Osteocyte (in vitro differentiated cells): ENCODE measurements at regions not wholly inside any gene's neighbourhood (a gene's known extent, or its start where the extent isn't known, plus 50 kb on each side); places are given as distances from the start of the nearest gene placed in this dataset.

Source experiments
- DNase-seq: peaks from one replicate; pipeline ENCODE4 v3.0.0; 2021; ENCODE audit warnings: mixed read lengths; ENCODE audit not compliant: unreplicated experiment; ENCODE audit errors: extremely low spot score
- H3K27ac Mint-ChIP-seq: one replicate; pipeline ENCODE4 v1.8.0; 2021; ENCODE audit warnings: mild to moderate bottlenecking, mixed read lengths; ENCODE audit not compliant: unreplicated experiment
- H3K27me3 Mint-ChIP-seq: one replicate; pipeline ENCODE4 v1.8.0; 2021; ENCODE audit warnings: mixed read lengths; ENCODE audit not compliant: unreplicated experiment
- H3K36me3 Mint-ChIP-seq: one replicate; pipeline ENCODE4 v1.8.0; 2021; ENCODE audit warnings: mixed read lengths; ENCODE audit not compliant: unreplicated experiment
- H3K4me1 Mint-ChIP-seq: one replicate; pipeline ENCODE4 v1.8.0; 2021; ENCODE audit warnings: mixed read lengths; ENCODE audit not compliant: unreplicated experiment
- H3K4me3 Mint-ChIP-seq: one replicate; pipeline ENCODE4 v1.8.0; 2021; ENCODE audit warnings: mild to moderate bottlenecking, moderate library complexity, mixed read lengths; ENCODE audit not compliant: unreplicated experiment
- H3K9me3 Mint-ChIP-seq: one replicate; pipeline ENCODE4 v1.8.0; 2021; ENCODE audit warnings: mixed read lengths; ENCODE audit not compliant: unreplicated experiment
- TF ChIP-seq, protein P1 (sequence below): fragments of 200-600 bp; sonication (generic); IDR thresholded peaks from 2 replicates; pipeline ENCODE4 v1.5.0; 2021; ENCODE audit warnings: antibody characterized with exemption, mild to moderate bottlenecking, moderate library complexity

DNA sequence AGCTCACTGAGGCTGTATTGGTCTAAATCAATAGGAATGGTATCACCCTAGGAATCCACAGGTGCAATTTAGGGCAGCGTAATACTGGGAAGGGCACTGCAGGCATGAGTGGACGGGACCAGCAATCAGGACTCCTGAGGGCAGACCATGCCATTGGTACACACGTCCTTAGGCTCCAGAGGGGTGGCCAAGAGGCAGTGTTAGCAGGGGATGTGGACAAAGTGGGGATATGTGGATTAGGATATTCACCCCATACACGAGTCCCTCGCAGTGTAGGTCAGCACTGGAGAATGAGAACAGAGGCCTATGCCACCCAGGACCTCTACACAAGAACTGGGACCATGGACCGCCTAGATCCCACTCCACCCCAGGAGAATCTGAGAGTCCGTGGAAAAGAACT is 389.8 kb downstream of the BCL11A start:
- Mint-ChIP-seq H3K27ac (no peak overlapping the region), H3K4me1 (no peaks in the 10 kb centered on the region), H3K4me3 (no peak overlapping the region), H3K36me3 (no peaks in the 10 kb centered on the region), H3K27me3 (no peaks in the 10 kb centered on the region), H3K9me3 (no peaks in the 10 kb centered on the region)
- DNase-seq = no peak
- TF ChIP-seq, protein P1, sequence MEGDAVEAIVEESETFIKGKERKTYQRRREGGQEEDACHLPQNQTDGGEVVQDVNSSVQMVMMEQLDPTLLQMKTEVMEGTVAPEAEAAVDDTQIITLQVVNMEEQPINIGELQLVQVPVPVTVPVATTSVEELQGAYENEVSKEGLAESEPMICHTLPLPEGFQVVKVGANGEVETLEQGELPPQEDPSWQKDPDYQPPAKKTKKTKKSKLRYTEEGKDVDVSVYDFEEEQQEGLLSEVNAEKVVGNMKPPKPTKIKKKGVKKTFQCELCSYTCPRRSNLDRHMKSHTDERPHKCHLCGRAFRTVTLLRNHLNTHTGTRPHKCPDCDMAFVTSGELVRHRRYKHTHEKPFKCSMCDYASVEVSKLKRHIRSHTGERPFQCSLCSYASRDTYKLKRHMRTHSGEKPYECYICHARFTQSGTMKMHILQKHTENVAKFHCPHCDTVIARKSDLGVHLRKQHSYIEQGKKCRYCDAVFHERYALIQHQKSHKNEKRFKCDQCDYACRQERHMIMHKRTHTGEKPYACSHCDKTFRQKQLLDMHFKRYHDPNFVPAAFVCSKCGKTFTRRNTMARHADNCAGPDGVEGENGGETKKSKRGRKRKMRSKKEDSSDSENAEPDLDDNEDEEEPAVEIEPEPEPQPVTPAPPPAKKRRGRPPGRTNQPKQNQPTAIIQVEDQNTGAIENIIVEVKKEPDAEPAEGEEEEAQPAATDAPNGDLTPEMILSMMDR = no peak

DNA sequence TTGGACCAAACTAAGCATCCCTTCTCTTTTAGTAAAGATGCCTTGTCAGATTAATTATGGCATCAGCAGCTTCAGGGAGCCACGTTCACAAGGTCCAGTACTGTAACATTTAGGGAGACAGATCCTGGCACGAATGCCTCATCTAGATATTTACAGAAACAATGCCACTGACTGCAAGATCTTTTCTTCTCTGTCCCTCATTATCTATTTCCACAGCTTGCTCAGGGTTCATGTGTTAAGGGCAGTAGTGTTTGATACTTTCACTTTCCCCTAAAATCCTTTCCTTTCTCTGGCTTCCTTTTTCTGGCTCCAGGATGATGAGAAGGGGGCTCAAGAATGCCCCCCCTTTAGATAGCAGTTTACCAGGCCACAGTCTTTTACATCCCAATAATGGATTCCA is 393.9 kb downstream of the BCL11A start:
- no peaks in the 10 kb centered on the region for H3K36me3 Mint-ChIP-seq
- no peaks in the 10 kb centered on the region for H3K4me1 Mint-ChIP-seq
- DNase-seq = no peak
- no peaks in the 10 kb centered on the region for H3K27me3 Mint-ChIP-seq
- H3K4me3 Mint-ChIP-seq = no peak overlapping the region
- TF ChIP-seq, protein P1 = no peak
- no peak overlapping the region for H3K27ac Mint-ChIP-seq
- no peaks in the 10 kb centered on the region for H3K9me3 Mint-ChIP-seq

DNA sequence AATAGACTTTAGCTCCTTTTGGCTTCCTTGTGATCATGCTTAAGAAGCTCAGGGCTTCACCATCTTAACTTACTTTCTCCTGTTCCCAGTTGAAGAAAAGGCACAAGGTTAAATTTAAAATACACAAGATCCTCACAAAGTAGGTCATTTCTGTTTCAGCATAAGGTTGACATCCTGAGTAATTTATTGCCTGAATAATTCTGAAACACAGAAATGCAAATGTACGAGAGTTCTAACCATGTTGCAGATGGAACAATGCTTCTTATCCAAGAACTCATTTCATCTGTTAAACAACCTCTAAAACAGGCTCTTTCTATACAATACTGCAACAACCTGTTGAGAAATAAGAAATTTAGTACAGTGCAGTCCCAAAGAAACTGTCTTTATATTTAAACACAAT is 395.2 kb downstream of the BCL11A start:
- TF ChIP-seq, protein P1 = no peak

DNA sequence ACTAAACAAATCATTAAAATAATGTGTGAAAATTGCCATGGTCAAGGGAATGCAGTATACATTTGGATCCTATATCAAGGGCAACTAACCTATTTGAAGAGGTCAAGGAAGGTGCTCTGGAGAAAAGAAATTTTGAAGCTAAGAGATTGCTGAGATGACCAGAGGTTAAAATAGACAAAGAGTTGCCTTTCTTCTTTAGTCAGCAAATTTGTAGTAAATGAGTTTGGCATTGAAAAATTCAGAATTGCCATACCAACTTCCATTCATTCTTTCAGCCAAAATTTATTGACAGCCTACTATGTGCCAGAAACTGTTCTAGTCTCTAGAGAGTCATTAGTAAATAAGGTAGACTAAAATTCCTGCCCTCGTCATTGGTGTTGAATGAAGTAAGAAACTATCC is 396.2 kb downstream of the BCL11A start:
- Mint-ChIP-seq H3K4me1 (no peaks in the 10 kb centered on the region), H3K9me3 (peaks cover 4% of the 10 kb centered on the region), H3K36me3 (no peaks in the 10 kb centered on the region), H3K27me3 (no peaks in the 10 kb centered on the region), H3K27ac (no peak overlapping the region), H3K4me3 (no peak overlapping the region)
- no peak for DNase-seq
- TF ChIP-seq, protein P1 = no peak

More for the DNA sequence above, 395.2 kb downstream of the BCL11A start:
- Mint-ChIP-seq H3K4me1 (no peaks in the 10 kb centered on the region), H3K9me3 (no peaks in the 10 kb centered on the region), H3K4me3 (no peak overlapping the region), H3K27ac (no peak overlapping the region), H3K27me3 (no peaks in the 10 kb centered on the region), H3K36me3 (no peaks in the 10 kb centered on the region)
- no peak for DNase-seq

DNA sequence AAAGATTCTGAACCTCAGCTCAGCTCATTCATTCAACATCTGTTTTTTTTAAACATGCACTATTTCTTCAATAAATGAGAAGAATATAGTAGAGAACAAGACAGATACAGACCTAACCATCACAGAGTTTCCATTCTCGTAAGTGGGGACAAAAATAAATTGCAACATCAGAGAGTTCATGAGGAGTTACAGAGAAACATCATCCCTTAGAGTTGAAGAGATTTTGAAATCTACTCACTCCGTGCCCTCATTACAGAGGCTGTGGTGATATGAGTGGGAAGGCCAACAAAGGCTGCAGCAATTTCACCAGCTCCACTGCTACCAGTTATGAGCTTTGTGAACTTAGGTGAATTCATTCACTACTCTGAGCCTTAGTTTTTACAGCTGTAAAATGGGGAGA is 399.3 kb downstream of the BCL11A start:
- peaks cover 4% of the 10 kb centered on the region for H3K9me3 Mint-ChIP-seq
- TF ChIP-seq, protein P1 = no peak
- H3K4me3 Mint-ChIP-seq = no peak overlapping the region
- DNase-seq = no peak
- H3K27ac Mint-ChIP-seq = no peak overlapping the region
- H3K27me3 Mint-ChIP-seq = peaks cover 2% of the 10 kb centered on the region
- no peaks in the 10 kb centered on the region for H3K36me3 Mint-ChIP-seq
- no peaks in the 10 kb centered on the region for H3K4me1 Mint-ChIP-seq
